H1 (cell line): ENCODE measurements at regions not wholly inside any gene's neighbourhood (a gene's known extent, or its start where the extent isn't known, plus 50 kb on each side); places are given as distances from the start of the nearest gene placed in this dataset.

Source experiments
- SAP30 ChIP-seq: fragments of 300-600 bp; sonication (generic); IDR thresholded peaks from 2 replicates; pipeline ENCODE4 v1.7.1; 2012; ENCODE audit warnings: low read length, moderate library complexity, mild to moderate bottlenecking, inconsistent platforms; ENCODE audit not compliant: insufficient read depth, insufficient replicate concordance

GRCh38 chr7:142347091-142347490, 89.2 kb upstream of the PRSS58 start (continued):
- no peak for TF ChIP-seq SAP30
